Skeletal muscle satellite cell (primary cell): ENCODE measurements at regions not wholly inside any gene's neighbourhood (a gene's known extent, or its start where the extent isn't known, plus 50 kb on each side); places are given as distances from the start of the nearest gene placed in this dataset.
A peak's percentile ranks its signal among the peaks of the same experiment; 100 is the strongest.

Source experiments
- H3K27me3 ChIP-seq: 2 replicates; pipeline ENCODE4 v1.7.0; 2013; ENCODE audit warnings: low read length; ENCODE audit not compliant: control insufficient read depth, insufficient read depth
- H3K36me3 ChIP-seq: 2 replicates; pipeline ENCODE4 v1.7.0; 2013; ENCODE audit warnings: mild to moderate bottlenecking, control low read depth, low read length; ENCODE audit not compliant: insufficient read depth
- H3K4me1 ChIP-seq: 2 replicates; pipeline ENCODE4 v1.7.0; 2013; ENCODE audit warnings: low read length; ENCODE audit not compliant: control insufficient read depth, insufficient read depth
- H3K4me2 ChIP-seq: 2 replicates; pipeline ENCODE4 v1.7.0; 2013; ENCODE audit warnings: mild to moderate bottlenecking, low read length
- H3K4me3 ChIP-seq: 2 replicates; pipeline ENCODE4 v1.7.0; 2013; ENCODE audit warnings: low read length
- H3K9ac ChIP-seq: 2 replicates; pipeline ENCODE4 v1.7.0; 2013; ENCODE audit warnings: mild to moderate bottlenecking, low read depth, low read length, moderate library complexity
- H3K9me3 ChIP-seq: replicated peaks from 2 replicates; pipeline ENCODE4 v1.7.0; 2013; ENCODE audit warnings: mild to moderate bottlenecking, control low read depth, low read length

- Histone ChIP-seq H3K9me3 (no peaks in the 10 kb centered on the region), H3K9ac (no peak overlapping the region), H3K4me2 (no peak overlapping the region), H3K4me1 (peaks cover 11% of the 10 kb centered on the region), H3K36me3 (no peaks in the 10 kb centered on the region), H3K4me3 (no peak overlapping the region), H3K27me3 (no peaks in the 10 kb centered on the region)
Observed at GRCh38 chr20:17798601-17799000, 98.8 kb downstream of the BANF2 start.

GRCh38 chr20:17797579-17797978 lies 97.8 kb downstream of the BANF2 start:
- Histone ChIP-seq H3K4me2 (no peak overlapping the region), H3K36me3 (no peaks in the 10 kb centered on the region), H3K9ac (no peak overlapping the region)

GRCh38 chr20:17797161-17797560 lies 97.4 kb downstream of the BANF2 start:
- H3K4me2 ChIP-seq = no peak overlapping the region
- no peak overlapping the region for H3K9ac ChIP-seq
- no peaks in the 10 kb centered on the region for H3K36me3 ChIP-seq
- no peaks in the 10 kb centered on the region for H3K27me3 ChIP-seq
- no peak overlapping the region for H3K4me3 ChIP-seq
- peaks cover 11% of the 10 kb centered on the region for H3K4me1 ChIP-seq
- H3K9me3 ChIP-seq = no peaks in the 10 kb centered on the region

More at GRCh38 chr20:17797579-17797978, 97.8 kb downstream of the BANF2 start:
- Histone ChIP-seq H3K27me3 (no peaks in the 10 kb centered on the region), H3K4me3 (no peak overlapping the region), H3K4me1 (peaks cover 11% of the 10 kb centered on the region), H3K9me3 (no peaks in the 10 kb centered on the region)

GRCh38 chr20:17796091-17796563 lies 96.4 kb downstream of the BANF2 start:
- no peak overlapping the region for H3K9ac ChIP-seq
- H3K27me3 ChIP-seq = no peaks in the 10 kb centered on the region
- H3K4me3 ChIP-seq = no peak overlapping the region
- no peaks in the 10 kb centered on the region for H3K36me3 ChIP-seq
- no peaks in the 10 kb centered on the region for H3K9me3 ChIP-seq
- H3K4me1 ChIP-seq = peaks cover 11% of the 10 kb centered on the region
- H3K4me2 ChIP-seq = no peak overlapping the region

- Histone ChIP-seq H3K27me3 (no peaks in the 10 kb centered on the region), H3K4me3 (no peak overlapping the region), H3K9me3 (no peaks in the 10 kb centered on the region), H3K4me1 (peaks cover 11% of the 10 kb centered on the region), H3K36me3 (no peaks in the 10 kb centered on the region), H3K9ac (no peak overlapping the region), H3K4me2 (no peak overlapping the region)
Observed at GRCh38 chr20:17795501-17796071, 95.8 kb downstream of the BANF2 start.

- Histone ChIP-seq H3K4me2 (no peak overlapping the region), H3K36me3 (no peaks in the 10 kb centered on the region), H3K9ac (no peak overlapping the region), H3K4me1 (peaks cover 11% of the 10 kb centered on the region), H3K4me3 (no peak overlapping the region), H3K9me3 (no peaks in the 10 kb centered on the region), H3K27me3 (no peaks in the 10 kb centered on the region)
Observed at GRCh38 chr20:17795003-17795402, 95.2 kb downstream of the BANF2 start.

GRCh38 chr20:17794400-17794799 lies 94.6 kb downstream of the BANF2 start:
- Histone ChIP-seq H3K36me3 (no peaks in the 10 kb centered on the region), H3K27me3 (no peaks in the 10 kb centered on the region), H3K4me2 (no peak overlapping the region), H3K4me3 (no peak overlapping the region), H3K4me1 (peaks cover 11% of the 10 kb centered on the region), H3K9me3 (no peaks in the 10 kb centered on the region), H3K9ac (no peak overlapping the region)

GRCh38 chr20:17793986-17794385 lies 94.2 kb downstream of the BANF2 start:
- H3K27me3 ChIP-seq = no peaks in the 10 kb centered on the region
- H3K9ac ChIP-seq = no peak overlapping the region
- no peak overlapping the region for H3K4me2 ChIP-seq
- H3K4me3 ChIP-seq = no peak overlapping the region
- no peaks in the 10 kb centered on the region for H3K9me3 ChIP-seq
- H3K36me3 ChIP-seq = no peaks in the 10 kb centered on the region
- peaks cover 11% of the 10 kb centered on the region for H3K4me1 ChIP-seq

GRCh38 chr20:17790296-17790695 lies 90.5 kb downstream of the BANF2 start:
- H3K9me3 ChIP-seq = no peaks in the 10 kb centered on the region
- H3K4me3 ChIP-seq = no peak overlapping the region
- H3K27me3 ChIP-seq = no peaks in the 10 kb centered on the region

GRCh38 chr20:17787816-17788215 lies 88.0 kb downstream of the BANF2 start:
- H3K9ac ChIP-seq = no peak overlapping the region
- H3K4me3 ChIP-seq = no peak overlapping the region
- no peaks in the 10 kb centered on the region for H3K36me3 ChIP-seq
- H3K9me3 ChIP-seq = no peaks in the 10 kb centered on the region
- no peaks in the 10 kb centered on the region for H3K27me3 ChIP-seq
- no peak overlapping the region for H3K4me2 ChIP-seq
- peaks cover 11% of the 10 kb centered on the region for H3K4me1 ChIP-seq

More at GRCh38 chr20:17790296-17790695, 90.5 kb downstream of the BANF2 start:
- Histone ChIP-seq H3K36me3 (no peaks in the 10 kb centered on the region), H3K4me2 (no peak overlapping the region), H3K9ac (no peak overlapping the region), H3K4me1 (peaks cover 11% of the 10 kb centered on the region)

GRCh38 chr20:17786221-17786718 lies 86.5 kb downstream of the BANF2 start:
- no peak overlapping the region for H3K4me3 ChIP-seq
- H3K9me3 ChIP-seq = no peaks in the 10 kb centered on the region
- H3K36me3 ChIP-seq = no peaks in the 10 kb centered on the region
- H3K9ac ChIP-seq = no peak overlapping the region
- H3K27me3 ChIP-seq = no peaks in the 10 kb centered on the region
- peaks cover 11% of the 10 kb centered on the region for H3K4me1 ChIP-seq
- H3K4me2 ChIP-seq = peak overlapping the region; percentile 35
